ENCODE measurements at regions not wholly inside any gene's neighbourhood (a gene's known extent, or its start where the extent isn't known, plus 50 kb on each side); places are given as distances from the start of the nearest gene placed in this dataset.

GRCh38 chr2:12828980-12829379, 112.2 kb downstream of the TRIB2 start:
- H3K4me1 ChIP-seq: peaks cover 0 to 26% (median 0%) of the 10 kb centered on the region in 4 donors
- no peak for DNase-seq (ENCODE audit: low spot score in 2 of 2)
- no peak overlapping the region for H3K4me3 ChIP-seq
- TF ChIP-seq EP300 (IDR thresholded peaks at IDR 0.05): no peak
- no peak for TF ChIP-seq CTCF (IDR thresholded peaks at IDR 0.05)
- TF ChIP-seq POLR2A (IDR thresholded peaks at IDR 0.05): no peak
- no peak overlapping the region for H3K27ac ChIP-seq
- no peaks in the 10 kb centered on the region for H3K9me3 ChIP-seq
- no peaks in the 10 kb centered on the region for H3K36me3 ChIP-seq
- 86 to 93% methylated on average over 8 of the region's 8 CpGs for WGBS, 2 donors
- no peaks in the 10 kb centered on the region for H3K27me3 ChIP-seq

- DNase-seq (ENCODE audit: low spot score in 2 of 2): no peak
- Histone ChIP-seq H3K36me3 (no peaks in the 10 kb centered on the region), H3K4me1 (peaks cover 0 to 7% (median 0%) of the 10 kb centered on the region in 4 donors), H3K27ac (no peak overlapping the region), H3K4me3 (no peak overlapping the region), H3K27me3 (no peaks in the 10 kb centered on the region), H3K9me3 (no peaks in the 10 kb centered on the region)
- no peak for TF ChIP-seq CTCF (IDR thresholded peaks at IDR 0.05)
- TF ChIP-seq POLR2A (IDR thresholded peaks at IDR 0.05): no peak
- TF ChIP-seq EP300 (IDR thresholded peaks at IDR 0.05): no peak
- WGBS, 2 donors: 92 to 93% methylated on average over 1 of the region's 1 CpG
Observed at GRCh38 chr2:12831016-12831415, 114.3 kb downstream of the TRIB2 start.

GRCh38 chr2:12834239-12834638, 117.5 kb downstream of the TRIB2 start:
- WGBS, 2 donors: 84% methylated on average over 3 of the region's 3 CpGs
- H3K4me3 ChIP-seq: no peak overlapping the region
- no peak for TF ChIP-seq POLR2A (IDR thresholded peaks at IDR 0.05)
- no peak for TF ChIP-seq CTCF (IDR thresholded peaks at IDR 0.05)
- no peak for TF ChIP-seq EP300 (IDR thresholded peaks at IDR 0.05)

GRCh38 chr2:12835733-12836132, 119.0 kb downstream of the TRIB2 start:
- TF ChIP-seq POLR2A (IDR thresholded peaks at IDR 0.05) (no peak), CTCF (IDR thresholded peaks at IDR 0.05) (no peak), EP300 (IDR thresholded peaks at IDR 0.05) (no peak)
- Histone ChIP-seq H3K4me3 (no peak overlapping the region), H3K4me1 (no peaks in the 10 kb centered on the region), H3K27me3 (no peaks in the 10 kb centered on the region), H3K27ac (no peak overlapping the region), H3K36me3 (no peaks in the 10 kb centered on the region), H3K9me3 (no peaks in the 10 kb centered on the region)
- DNase-seq (ENCODE audit: low spot score in 2 of 2): no peak
- 85 to 87% methylated on average over 4 of the region's 4 CpGs for WGBS, 2 donors

More at GRCh38 chr2:12834239-12834638, 117.5 kb downstream of the TRIB2 start:
- no peak overlapping the region for H3K27ac ChIP-seq
- no peaks in the 10 kb centered on the region for H3K36me3 ChIP-seq
- DNase-seq (ENCODE audit: low spot score in 2 of 2): no peak
- no peaks in the 10 kb centered on the region for H3K4me1 ChIP-seq
- H3K27me3 ChIP-seq: no peaks in the 10 kb centered on the region
- no peaks in the 10 kb centered on the region for H3K9me3 ChIP-seq

GRCh38 chr2:12839339-12839738, 122.6 kb downstream of the TRIB2 start:
- peaks cover 0 to 3% (median 0%) of the 10 kb centered on the region in 4 donors for H3K4me1 ChIP-seq
- no peaks in the 10 kb centered on the region for H3K9me3 ChIP-seq
- TF ChIP-seq EP300 (IDR thresholded peaks at IDR 0.05) (no peak), CTCF (IDR thresholded peaks at IDR 0.05) (no peak), POLR2A (IDR thresholded peaks at IDR 0.05) (no peak)
- H3K4me3 ChIP-seq: no peak overlapping the region
- no peaks in the 10 kb centered on the region for H3K27me3 ChIP-seq
- no peaks in the 10 kb centered on the region for H3K36me3 ChIP-seq
- no peak overlapping the region for H3K27ac ChIP-seq
- 93 to 98% methylated on average over 2 of the region's 2 CpGs for WGBS, 2 donors
- no peak for DNase-seq (ENCODE audit: low spot score in 2 of 2)

All from tibial nerve (tissue), 4 donors.